SK-N-SH treated with all-trans-retinoic acid at 6 μM for 48 hours (cell line): ENCODE measurements at regions not wholly inside any gene's neighbourhood (a gene's known extent, or its start where the extent isn't known, plus 50 kb on each side); places are given as distances from the start of the nearest gene placed in this dataset.
"Not testable (repeated sequence)": the region's sequence is repeated elsewhere in the genome, so short reads cannot be mapped to it uniquely, and the experiment has no call there.

Experiments
- ATAC-seq: fragments of 200-7000 bp; cut with Tn5 transposase; 3 replicates; pipeline ENCODE4 v1.9.1; 2020; ENCODE audit warnings: mild to moderate bottlenecking, moderate library complexity
- ARNTL ChIP-seq: fragments of 450-650 bp; formaldehyde crosslinking; IDR thresholded peaks from 2 replicates; pipeline ENCODE4 v1.5.0; 2020; ENCODE audit warnings: low read depth, mild to moderate bottlenecking, moderate library complexity, borderline replicate concordance
- BACH2 ChIP-seq: fragments of 250-450 bp; sonication (Bioruptor Pico); IDR thresholded peaks from 2 replicates; pipeline ENCODE4 v1.9.0; 2021; ENCODE audit warnings: mild to moderate bottlenecking, borderline replicate concordance
- CSDC2 ChIP-seq: fragments of 250-450 bp; sonication (Bioruptor Pico); IDR thresholded peaks from 2 replicates; pipeline ENCODE4 v1.5.0; 2020; ENCODE audit warnings: mild to moderate bottlenecking, moderate library complexity
- ESRRG ChIP-seq: fragments of 250-450 bp; sonication (Bioruptor Pico); IDR thresholded peaks from 2 replicates; pipeline ENCODE4 v1.6.1; 2021; ENCODE audit warnings: mild to moderate bottlenecking
- GLIS3 ChIP-seq: fragments of 250-450 bp; sonication (Bioruptor Pico); IDR thresholded peaks from 2 replicates; pipeline ENCODE4 v1.5.0; 2020; ENCODE audit warnings: mild to moderate bottlenecking, moderate library complexity
- ISL1 ChIP-seq: fragments of 250-450 bp; sonication (Bioruptor Pico); IDR thresholded peaks from 2 replicates; pipeline ENCODE4 v2.1.2; 2022; ENCODE audit warnings: mild to moderate bottlenecking, moderate library complexity
- OSR1 ChIP-seq: fragments of 250-450 bp; sonication (Bioruptor Pico); IDR thresholded peaks from 2 replicates; pipeline ENCODE4 v1.8.0; 2022; ENCODE audit warnings: moderate library complexity, mild to moderate bottlenecking, inconsistent platforms
- PPARA ChIP-seq: fragments of 250-450 bp; sonication (Bioruptor Pico); IDR thresholded peaks from 2 replicates; pipeline ENCODE4 v1.5.0; 2020; ENCODE audit warnings: mild to moderate bottlenecking, borderline replicate concordance
- SNAI2 ChIP-seq: fragments of 250-450 bp; sonication (Bioruptor Pico); IDR thresholded peaks from 2 replicates; pipeline ENCODE4 v1.5.0; 2020; ENCODE audit warnings: mild to moderate bottlenecking, moderate library complexity
- TOX ChIP-seq: fragments of 250-450 bp; sonication (Bioruptor Pico); IDR thresholded peaks from 2 replicates; pipeline ENCODE4 v1.8.0; 2021; ENCODE audit warnings: mild to moderate bottlenecking, moderate library complexity, borderline replicate concordance
- ZC3H10 ChIP-seq: fragments of 250-450 bp; sonication (Bioruptor Pico); IDR thresholded peaks from 2 replicates; pipeline ENCODE4 v1.5.1; 2021; ENCODE audit warnings: mild to moderate bottlenecking, moderate library complexity
- ZFP30 ChIP-seq: fragments of 450-650 bp; formaldehyde crosslinking; IDR thresholded peaks from 2 replicates; pipeline ENCODE4 v1.5.0; 2022; ENCODE audit warnings: mild to moderate bottlenecking, moderate library complexity
- ZNF565 ChIP-seq: fragments of 450-650 bp; formaldehyde crosslinking; conservative IDR thresholded peaks from 2 replicates; pipeline ENCODE4 v1.5.0; 2020; ENCODE audit warnings: low read depth, mild to moderate bottlenecking, moderate library complexity
- ZNF70 ChIP-seq: fragments of 450-650 bp; formaldehyde crosslinking; IDR thresholded peaks from 2 replicates; pipeline ENCODE4 v1.5.0; 2020; ENCODE audit warnings: mild to moderate bottlenecking, moderate library complexity
- ZNF8 ChIP-seq: fragments of 450-650 bp; formaldehyde crosslinking; IDR thresholded peaks from 2 replicates; pipeline ENCODE4 v1.5.0; 2020; ENCODE audit warnings: mild to moderate bottlenecking, moderate library complexity
- TF ChIP-seq, protein P1 (sequence below): fragments of 250-450 bp; sonication (Bioruptor Pico); IDR thresholded peaks from 2 replicates; pipeline ENCODE4 v1.5.1; 2021; ENCODE audit warnings: mild to moderate bottlenecking, moderate library complexity
- TF ChIP-seq, protein P2 (sequence below): fragments of 250-450 bp; sonication (Bioruptor Pico); IDR thresholded peaks from 2 replicates; pipeline ENCODE4 v1.8.0; 2020; ENCODE audit warnings: mild to moderate bottlenecking, moderate library complexity, borderline replicate concordance
- TF ChIP-seq, protein P3 (sequence below): fragments of 250-450 bp; sonication (Bioruptor Pico); IDR thresholded peaks from 2 replicates; pipeline ENCODE4 v1.5.0; 2020; ENCODE audit warnings: mild to moderate bottlenecking, moderate library complexity
- TF ChIP-seq, protein P4 (sequence below): fragments of 250-450 bp; sonication (Bioruptor Pico); IDR thresholded peaks from 2 replicates; pipeline ENCODE4 v1.8.0; 2021; ENCODE audit warnings: low read depth, mild to moderate bottlenecking, moderate library complexity, borderline replicate concordance
- TF ChIP-seq, protein P5 (sequence below): fragments of 250-450 bp; sonication (Bioruptor Pico); IDR thresholded peaks from 2 replicates; pipeline ENCODE4 v1.5.1; 2020; ENCODE audit warnings: low read depth, mild to moderate bottlenecking, moderate library complexity

DNA sequence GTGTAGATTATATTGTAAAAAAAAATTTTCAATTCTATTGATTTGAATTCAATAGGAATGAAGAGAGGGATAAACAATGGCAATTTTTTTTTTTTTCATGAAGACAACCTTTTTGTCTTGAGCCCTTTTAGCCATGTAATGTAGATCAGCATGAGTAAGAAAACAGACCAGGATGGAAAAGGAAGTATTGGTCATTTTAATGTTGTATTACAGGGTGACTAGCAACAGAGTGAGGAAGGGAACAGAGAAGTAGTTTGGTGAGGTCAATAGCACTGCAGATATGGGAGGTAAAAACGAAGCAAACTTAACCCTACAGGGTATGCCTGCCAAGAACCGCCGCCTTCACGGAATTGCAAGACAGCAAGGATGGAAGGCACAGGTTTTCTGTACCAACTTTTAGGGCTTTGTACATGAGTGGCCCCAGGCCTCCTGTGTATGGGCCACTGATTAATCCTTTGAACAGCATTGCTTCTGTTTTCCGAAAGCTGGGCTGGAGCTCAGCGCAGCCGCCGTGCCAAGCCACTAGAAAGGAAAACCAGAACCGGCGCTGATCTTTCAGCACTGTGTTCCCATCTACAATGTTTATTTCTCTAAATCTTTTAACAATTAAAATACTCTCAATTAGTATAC lies 383.7 kb downstream of the CENPW start:
- no peak for ATAC-seq
- TF ChIP-seq ZNF565 = no peak
- no peak for TF ChIP-seq ZFP30
- TF ChIP-seq, protein P1, sequence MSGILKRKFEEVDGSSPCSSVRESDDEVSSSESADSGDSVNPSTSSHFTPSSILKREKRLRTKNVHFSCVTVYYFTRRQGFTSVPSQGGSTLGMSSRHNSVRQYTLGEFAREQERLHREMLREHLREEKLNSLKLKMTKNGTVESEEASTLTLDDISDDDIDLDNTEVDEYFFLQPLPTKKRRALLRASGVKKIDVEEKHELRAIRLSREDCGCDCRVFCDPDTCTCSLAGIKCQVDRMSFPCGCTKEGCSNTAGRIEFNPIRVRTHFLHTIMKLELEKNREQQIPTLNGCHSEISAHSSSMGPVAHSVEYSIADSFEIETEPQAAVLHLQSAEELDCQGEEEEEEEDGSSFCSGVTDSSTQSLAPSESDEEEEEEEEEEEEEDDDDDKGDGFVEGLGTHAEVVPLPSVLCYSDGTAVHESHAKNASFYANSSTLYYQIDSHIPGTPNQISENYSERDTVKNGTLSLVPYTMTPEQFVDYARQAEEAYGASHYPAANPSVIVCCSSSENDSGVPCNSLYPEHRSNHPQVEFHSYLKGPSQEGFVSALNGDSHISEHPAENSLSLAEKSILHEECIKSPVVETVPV (CRISPR knock-in tag) = no peak
- TF ChIP-seq ZC3H10 (CRISPR knock-in tag) = no peak

DNA sequence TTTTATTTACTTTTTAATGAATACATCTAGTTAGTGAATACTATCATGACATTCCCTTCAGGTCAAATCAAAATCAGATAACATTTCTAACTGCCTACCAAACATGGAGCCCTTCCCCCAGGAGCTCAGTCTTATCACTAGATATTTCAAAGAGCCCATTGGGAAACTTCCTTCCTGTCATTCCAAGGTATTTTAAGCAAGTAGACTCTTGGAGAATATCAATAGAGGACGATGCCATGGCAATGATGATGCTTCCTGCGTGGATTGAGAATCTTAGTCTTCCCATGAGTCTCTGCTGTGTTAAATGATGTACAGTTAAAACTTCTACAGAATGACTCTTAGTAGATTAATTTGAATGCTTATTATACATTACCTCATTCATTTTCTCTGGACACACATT lies 384.9 kb downstream of the CENPW start:
- ATAC-seq = no peak
- TF ChIP-seq ZNF565 (no peak), OSR1 (CRISPR knock-in tag) (no peak), ZC3H10 (CRISPR knock-in tag) (no peak), ZFP30 (no peak), ZNF8 (CRISPR knock-in tag) (no peak), TOX (CRISPR knock-in tag) (no peak), ISL1 (CRISPR knock-in tag) (no peak)
- TF ChIP-seq, protein P2, sequence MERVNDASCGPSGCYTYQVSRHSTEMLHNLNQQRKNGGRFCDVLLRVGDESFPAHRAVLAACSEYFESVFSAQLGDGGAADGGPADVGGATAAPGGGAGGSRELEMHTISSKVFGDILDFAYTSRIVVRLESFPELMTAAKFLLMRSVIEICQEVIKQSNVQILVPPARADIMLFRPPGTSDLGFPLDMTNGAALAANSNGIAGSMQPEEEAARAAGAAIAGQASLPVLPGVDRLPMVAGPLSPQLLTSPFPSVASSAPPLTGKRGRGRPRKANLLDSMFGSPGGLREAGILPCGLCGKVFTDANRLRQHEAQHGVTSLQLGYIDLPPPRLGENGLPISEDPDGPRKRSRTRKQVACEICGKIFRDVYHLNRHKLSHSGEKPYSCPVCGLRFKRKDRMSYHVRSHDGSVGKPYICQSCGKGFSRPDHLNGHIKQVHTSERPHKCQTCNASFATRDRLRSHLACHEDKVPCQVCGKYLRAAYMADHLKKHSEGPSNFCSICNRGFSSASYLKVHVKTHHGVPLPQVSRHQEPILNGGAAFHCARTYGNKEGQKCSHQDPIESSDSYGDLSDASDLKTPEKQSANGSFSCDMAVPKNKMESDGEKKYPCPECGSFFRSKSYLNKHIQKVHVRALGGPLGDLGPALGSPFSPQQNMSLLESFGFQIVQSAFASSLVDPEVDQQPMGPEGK (CRISPR knock-in tag) = no peak

DNA sequence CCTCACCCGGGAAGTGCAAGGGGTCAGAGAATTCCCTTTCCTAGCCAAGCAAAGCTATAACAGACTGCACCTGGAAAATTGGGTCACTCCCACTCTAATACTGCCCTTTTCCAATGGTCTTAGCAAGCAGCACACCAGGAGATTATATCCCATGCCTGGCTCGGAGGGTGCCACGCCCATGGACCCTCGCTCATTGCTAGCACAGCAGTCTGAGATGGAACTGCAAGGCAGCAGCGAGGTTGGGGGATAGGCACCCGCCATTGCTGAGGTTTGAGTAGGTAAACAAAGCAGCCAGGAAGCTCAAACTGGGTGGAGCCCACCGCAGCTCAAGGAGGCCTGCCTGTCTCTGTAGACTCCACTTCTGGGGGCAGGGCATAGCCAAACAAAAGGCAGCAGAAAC lies 386.5 kb downstream of the CENPW start:
- ATAC-seq = not testable (repeated sequence)

DNA sequence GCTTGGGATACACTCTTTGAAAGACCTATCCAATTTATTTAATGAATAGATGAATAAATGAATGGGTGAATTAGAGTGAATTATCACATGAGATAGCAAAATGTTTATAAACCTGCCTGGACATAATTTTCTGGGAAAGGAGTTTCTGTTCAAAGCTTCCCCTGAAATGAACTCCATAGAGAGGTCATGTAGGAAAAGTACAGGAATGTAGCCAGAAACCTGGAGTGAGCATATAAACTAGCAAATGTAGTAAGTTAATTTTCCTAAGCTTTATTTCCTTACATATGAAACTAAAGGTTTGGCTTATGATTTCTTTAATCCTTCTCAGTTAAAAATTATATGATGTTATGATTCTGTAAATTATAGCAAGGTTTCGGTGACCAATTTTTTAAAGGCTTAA lies 380.3 kb upstream of the RSPO3 start:
- ATAC-seq = no peak
- TF ChIP-seq BACH2 (CRISPR knock-in tag) (no peak), ESRRG (CRISPR knock-in tag) (no peak), TOX (CRISPR knock-in tag) (no peak), CSDC2 (CRISPR knock-in tag) (no peak), ZNF8 (CRISPR knock-in tag) (no peak), ISL1 (CRISPR knock-in tag) (no peak), ZNF70 (no peak), ZFP30 (no peak), GLIS3 (CRISPR knock-in tag) (no peak), ZC3H10 (CRISPR knock-in tag) (no peak), ARNTL (CRISPR knock-in tag) (no peak), SNAI2 (CRISPR knock-in tag) (no peak), PPARA (CRISPR knock-in tag) (no peak)
- TF ChIP-seq, protein P2 (CRISPR knock-in tag) = no peak
- TF ChIP-seq, protein P3, sequence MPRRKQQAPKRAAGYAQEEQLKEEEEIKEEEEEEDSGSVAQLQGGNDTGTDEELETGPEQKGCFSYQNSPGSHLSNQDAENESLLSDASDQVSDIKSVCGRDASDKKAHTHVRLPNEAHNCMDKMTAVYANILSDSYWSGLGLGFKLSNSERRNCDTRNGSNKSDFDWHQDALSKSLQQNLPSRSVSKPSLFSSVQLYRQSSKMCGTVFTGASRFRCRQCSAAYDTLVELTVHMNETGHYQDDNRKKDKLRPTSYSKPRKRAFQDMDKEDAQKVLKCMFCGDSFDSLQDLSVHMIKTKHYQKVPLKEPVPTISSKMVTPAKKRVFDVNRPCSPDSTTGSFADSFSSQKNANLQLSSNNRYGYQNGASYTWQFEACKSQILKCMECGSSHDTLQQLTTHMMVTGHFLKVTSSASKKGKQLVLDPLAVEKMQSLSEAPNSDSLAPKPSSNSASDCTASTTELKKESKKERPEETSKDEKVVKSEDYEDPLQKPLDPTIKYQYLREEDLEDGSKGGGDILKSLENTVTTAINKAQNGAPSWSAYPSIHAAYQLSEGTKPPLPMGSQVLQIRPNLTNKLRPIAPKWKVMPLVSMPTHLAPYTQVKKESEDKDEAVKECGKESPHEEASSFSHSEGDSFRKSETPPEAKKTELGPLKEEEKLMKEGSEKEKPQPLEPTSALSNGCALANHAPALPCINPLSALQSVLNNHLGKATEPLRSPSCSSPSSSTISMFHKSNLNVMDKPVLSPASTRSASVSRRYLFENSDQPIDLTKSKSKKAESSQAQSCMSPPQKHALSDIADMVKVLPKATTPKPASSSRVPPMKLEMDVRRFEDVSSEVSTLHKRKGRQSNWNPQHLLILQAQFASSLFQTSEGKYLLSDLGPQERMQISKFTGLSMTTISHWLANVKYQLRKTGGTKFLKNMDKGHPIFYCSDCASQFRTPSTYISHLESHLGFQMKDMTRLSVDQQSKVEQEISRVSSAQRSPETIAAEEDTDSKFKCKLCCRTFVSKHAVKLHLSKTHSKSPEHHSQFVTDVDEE (CRISPR knock-in tag) = no peak
- TF ChIP-seq, protein P4, sequence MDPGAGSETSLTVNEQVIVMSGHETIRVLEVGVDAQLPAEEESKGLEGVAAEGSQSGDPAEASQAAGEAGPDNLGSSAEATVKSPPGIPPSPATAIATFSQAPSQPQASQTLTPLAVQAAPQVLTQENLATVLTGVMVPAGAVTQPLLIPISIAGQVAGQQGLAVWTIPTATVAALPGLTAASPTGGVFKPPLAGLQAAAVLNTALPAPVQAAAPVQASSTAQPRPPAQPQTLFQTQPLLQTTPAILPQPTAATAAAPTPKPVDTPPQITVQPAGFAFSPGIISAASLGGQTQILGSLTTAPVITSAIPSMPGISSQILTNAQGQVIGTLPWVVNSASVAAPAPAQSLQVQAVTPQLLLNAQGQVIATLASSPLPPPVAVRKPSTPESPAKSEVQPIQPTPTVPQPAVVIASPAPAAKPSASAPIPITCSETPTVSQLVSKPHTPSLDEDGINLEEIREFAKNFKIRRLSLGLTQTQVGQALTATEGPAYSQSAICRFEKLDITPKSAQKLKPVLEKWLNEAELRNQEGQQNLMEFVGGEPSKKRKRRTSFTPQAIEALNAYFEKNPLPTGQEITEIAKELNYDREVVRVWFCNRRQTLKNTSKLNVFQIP (CRISPR knock-in tag) = no peak
- TF ChIP-seq, protein P1 (CRISPR knock-in tag) = no peak
- TF ChIP-seq, protein P5, sequence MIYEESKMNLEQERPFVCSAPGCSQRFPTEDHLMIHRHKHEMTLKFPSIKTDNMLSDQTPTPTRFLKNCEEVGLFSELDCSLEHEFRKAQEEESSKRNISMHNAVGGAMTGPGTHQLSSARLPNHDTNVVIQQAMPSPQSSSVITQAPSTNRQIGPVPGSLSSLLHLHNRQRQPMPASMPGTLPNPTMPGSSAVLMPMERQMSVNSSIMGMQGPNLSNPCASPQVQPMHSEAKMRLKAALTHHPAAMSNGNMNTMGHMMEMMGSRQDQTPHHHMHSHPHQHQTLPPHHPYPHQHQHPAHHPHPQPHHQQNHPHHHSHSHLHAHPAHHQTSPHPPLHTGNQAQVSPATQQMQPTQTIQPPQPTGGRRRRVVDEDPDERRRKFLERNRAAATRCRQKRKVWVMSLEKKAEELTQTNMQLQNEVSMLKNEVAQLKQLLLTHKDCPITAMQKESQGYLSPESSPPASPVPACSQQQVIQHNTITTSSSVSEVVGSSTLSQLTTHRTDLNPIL (CRISPR knock-in tag) = no peak
